Upper lobe of left lung (tissue), 6 donors: ENCODE measurements at regions not wholly inside any gene's neighbourhood (a gene's known extent, or its start where the extent isn't known, plus 50 kb on each side); places are given as distances from the start of the nearest gene placed in this dataset.

ENCODE experiments used
- ATAC-seq, 2 donors: fragments of 200-7000 bp; cut with Tn5 transposase; one replicate each; pipeline ENCODE4 v1.9.1; 2022; ENCODE audit warnings: mild to moderate bottlenecking in 2 of 2, moderate library complexity in 2 of 2; ENCODE audit not compliant: low FRiP score in 2 of 2
- DNase-seq, 2 donors: peaks; one replicate each; pipeline ENCODE4 v3.0.0-alpha.2; 2019 to 2020
- H3K27ac ChIP-seq, 4 donors: fragments of 200-600 bp; sonication (generic); one replicate each; pipeline ENCODE4 v1.5.1; 2016 to 2019
- H3K27me3 ChIP-seq, 4 donors: fragments of 200-600 bp; sonication (generic); one replicate each; pipeline ENCODE4 v1.5.1; 2017 to 2019
- H3K36me3 ChIP-seq, 4 donors: fragments of 200-600 bp; sonication (generic); one replicate each; pipeline ENCODE4 v1.5.1; 2016 to 2019
- H3K4me1 ChIP-seq, 4 donors: fragments of 200-600 bp; sonication (generic); one replicate each; pipeline ENCODE4 v1.5.1; 2018 to 2019
- H3K4me3 ChIP-seq, 4 donors: fragments of 200-600 bp; sonication (generic); one replicate each; pipeline ENCODE4 v1.5.1; 2017 to 2019; ENCODE audit warnings: mild to moderate bottlenecking in 2 of 4, moderate library complexity in 1 of 4
- H3K9me3 ChIP-seq, 4 donors: fragments of 200-600 bp; sonication (generic); one replicate each; pipeline ENCODE4 v1.5.1; 2018 to 2019
- EP300 ChIP-seq, 4 donors: sonication (generic); formaldehyde crosslinking; IDR thresholded peaks; one replicate each; pipeline ENCODE4 v1.5.1; 2017; ENCODE audit warnings: antibody characterized with exemption in 4 of 4, control low read depth in 2 of 4
- POLR2A ChIP-seq, 4 donors: fragments of 450-650 bp; IDR thresholded peaks; one replicate each; pipeline ENCODE4 v1.5.1; 2016 to 2017; ENCODE audit warnings: antibody characterized with exemption in 4 of 4, mild to moderate bottlenecking in 2 of 4
- POLR2AphosphoS5 ChIP-seq, 2 donors: sonication (generic); formaldehyde crosslinking; IDR thresholded peaks; one replicate each; pipeline ENCODE4 v1.5.1; 2017; ENCODE audit warnings: antibody characterized with exemption in 2 of 2
- WGBS, 2 donors: methylation state at CpG; one replicate each; pipeline ENCODE4 v1.1.5; 2017 to 2018; 5-methylcytosine and 5-hydroxymethylcytosine counted together
- TF ChIP-seq, protein P1 (sequence below), 6 experiments: fragments of 450-650 bp in 4 of 6; fragments of 200-600 bp in 2 of 6; sonication (generic) in 2 of 6; IDR thresholded peaks; one replicate each; pipeline ENCODE4 v1.5.1; 2016 to 2019; ENCODE audit warnings: antibody characterized with exemption in 6 of 6
- donor health status: DM: no; HTN: no; CAD: no; lungs with moderate emphysema.
- donor health status: DM: no; HTN: yes; CAD: no; lungs with severe emphysema.

DNA sequence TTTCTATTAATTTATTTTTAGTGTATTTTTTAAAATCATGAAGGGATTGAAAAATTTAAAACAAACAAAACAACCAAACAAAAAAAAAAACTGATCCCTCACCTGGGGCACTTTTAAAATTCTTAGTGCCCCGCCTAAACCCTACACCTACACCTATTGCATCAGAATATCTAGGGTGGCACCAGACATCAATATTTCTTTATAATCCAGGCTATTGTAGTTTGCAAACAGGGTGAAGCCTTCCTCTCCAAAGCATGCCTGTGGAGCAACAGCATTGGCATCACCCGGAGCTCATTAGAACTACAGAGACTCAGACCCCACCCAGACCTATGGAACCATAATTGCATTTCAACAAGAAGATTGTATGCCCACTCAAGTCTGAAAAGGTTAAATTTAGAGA, 54.9 kb upstream of the ACP3 start:
- no peak for DNase-seq

DNA sequence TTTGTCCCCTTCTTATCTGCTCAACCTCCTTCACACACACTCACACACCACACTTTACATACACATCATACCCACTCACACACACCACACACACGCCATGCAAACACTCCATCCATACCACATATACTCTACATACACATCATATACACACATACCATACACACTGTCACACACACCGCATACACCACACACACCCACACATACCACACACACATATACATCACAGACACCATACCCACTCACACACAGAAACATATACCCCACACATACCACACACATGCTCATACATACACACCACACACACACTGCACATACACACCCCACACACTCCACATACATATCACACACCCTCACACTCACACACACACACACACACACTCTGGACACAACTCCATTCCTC, 54.3 kb upstream of the ACP3 start:
- H3K4me1 ChIP-seq = peaks cover 0 to 9% (median 0%) of the 10 kb centered on the region in 4 donors
- no peaks in the 10 kb centered on the region for H3K36me3 ChIP-seq
- H3K27ac ChIP-seq = no peak overlapping the region
- H3K9me3 ChIP-seq = no peaks in the 10 kb centered on the region
- H3K27me3 ChIP-seq = no peaks in the 10 kb centered on the region
- 96 to 98% methylated on average over 2 of the region's 2 CpGs for WGBS, 2 donors
- TF ChIP-seq, protein P1, sequence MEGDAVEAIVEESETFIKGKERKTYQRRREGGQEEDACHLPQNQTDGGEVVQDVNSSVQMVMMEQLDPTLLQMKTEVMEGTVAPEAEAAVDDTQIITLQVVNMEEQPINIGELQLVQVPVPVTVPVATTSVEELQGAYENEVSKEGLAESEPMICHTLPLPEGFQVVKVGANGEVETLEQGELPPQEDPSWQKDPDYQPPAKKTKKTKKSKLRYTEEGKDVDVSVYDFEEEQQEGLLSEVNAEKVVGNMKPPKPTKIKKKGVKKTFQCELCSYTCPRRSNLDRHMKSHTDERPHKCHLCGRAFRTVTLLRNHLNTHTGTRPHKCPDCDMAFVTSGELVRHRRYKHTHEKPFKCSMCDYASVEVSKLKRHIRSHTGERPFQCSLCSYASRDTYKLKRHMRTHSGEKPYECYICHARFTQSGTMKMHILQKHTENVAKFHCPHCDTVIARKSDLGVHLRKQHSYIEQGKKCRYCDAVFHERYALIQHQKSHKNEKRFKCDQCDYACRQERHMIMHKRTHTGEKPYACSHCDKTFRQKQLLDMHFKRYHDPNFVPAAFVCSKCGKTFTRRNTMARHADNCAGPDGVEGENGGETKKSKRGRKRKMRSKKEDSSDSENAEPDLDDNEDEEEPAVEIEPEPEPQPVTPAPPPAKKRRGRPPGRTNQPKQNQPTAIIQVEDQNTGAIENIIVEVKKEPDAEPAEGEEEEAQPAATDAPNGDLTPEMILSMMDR (IDR thresholded peaks at IDR 0.05) = no peak
- TF ChIP-seq POLR2AphosphoS5 (IDR thresholded peaks at IDR 0.05) = no peak
- no peak for TF ChIP-seq EP300 (IDR thresholded peaks at IDR 0.05)
- no peak for TF ChIP-seq POLR2A (IDR thresholded peaks at IDR 0.05)
- no peak overlapping the region for H3K4me3 ChIP-seq
- ATAC-seq (peak in 1 of 2 donors; percentile 26), DNase-seq (no peak)

More for the DNA sequence above, 54.9 kb upstream of the ACP3 start:
- 73 to 97% methylated on average over 2 of the region's 2 CpGs for WGBS, 2 donors
- no peak overlapping the region for H3K4me3 ChIP-seq
- TF ChIP-seq POLR2A (IDR thresholded peaks at IDR 0.05) = no peak
- TF ChIP-seq POLR2AphosphoS5 (IDR thresholded peaks at IDR 0.05) = no peak
- TF ChIP-seq, protein P1 (IDR thresholded peaks at IDR 0.05) = no peak
- no peak for TF ChIP-seq EP300 (IDR thresholded peaks at IDR 0.05)
- no peak overlapping the region for H3K27ac ChIP-seq
- no peaks in the 10 kb centered on the region for H3K36me3 ChIP-seq
- H3K27me3 ChIP-seq = no peaks in the 10 kb centered on the region
- ATAC-seq = no peak
- peaks cover 0 to 9% (median 0%) of the 10 kb centered on the region in 4 donors for H3K4me1 ChIP-seq
- H3K9me3 ChIP-seq = no peaks in the 10 kb centered on the region

DNA sequence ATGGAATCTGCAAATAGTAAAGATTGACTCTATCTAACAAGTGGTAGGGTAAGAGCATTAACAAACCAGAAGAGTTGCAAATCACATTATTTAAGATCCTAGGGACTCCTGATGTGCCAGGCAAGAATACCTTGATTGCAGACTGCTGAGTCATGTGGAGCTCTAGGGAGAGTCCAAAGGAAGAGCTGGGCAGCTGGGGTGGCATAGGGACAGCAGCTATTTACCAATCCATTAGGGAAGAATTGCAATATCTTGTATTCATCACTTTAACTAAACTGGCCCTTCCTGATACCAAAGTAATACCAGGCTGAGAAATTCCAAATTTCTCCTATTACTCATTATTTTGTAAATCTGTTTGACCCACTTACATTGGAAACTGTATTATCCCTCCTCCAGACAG, 52.2 kb upstream of the ACP3 start:
- H3K4me3 ChIP-seq = no peak overlapping the region
- peaks cover 0 to 9% (median 0%) of the 10 kb centered on the region in 4 donors for H3K4me1 ChIP-seq
- ATAC-seq = no peak
- H3K27me3 ChIP-seq = no peaks in the 10 kb centered on the region
- DNase-seq = no peak
- H3K27ac ChIP-seq = no peak overlapping the region
- no peaks in the 10 kb centered on the region for H3K9me3 ChIP-seq
- TF ChIP-seq, protein P1 (IDR thresholded peaks at IDR 0.05) = no peak
- TF ChIP-seq EP300 (IDR thresholded peaks at IDR 0.05) (no peak), POLR2A (IDR thresholded peaks at IDR 0.05) (no peak), POLR2AphosphoS5 (IDR thresholded peaks at IDR 0.05) (no peak)
- no peaks in the 10 kb centered on the region for H3K36me3 ChIP-seq

DNA sequence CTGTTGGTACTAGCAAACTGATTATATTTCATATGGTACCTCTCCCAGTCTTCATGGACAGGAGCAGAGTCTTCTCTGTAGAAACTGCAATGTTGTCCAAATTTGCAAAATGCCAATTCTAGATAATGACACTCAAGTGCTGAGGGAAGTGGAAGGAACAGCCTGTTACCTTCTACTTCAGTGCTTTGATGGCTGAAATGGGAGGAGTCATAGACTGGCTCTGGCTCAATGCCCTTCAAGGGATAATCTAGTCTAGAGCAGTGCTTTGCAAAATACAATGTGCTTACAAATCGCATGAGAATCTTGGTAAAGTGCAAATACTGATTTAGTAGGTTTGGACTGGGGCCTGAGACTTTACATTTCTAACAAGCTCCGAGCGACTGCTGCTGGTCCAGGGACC, 51.7 kb upstream of the ACP3 start:
- peaks cover 0 to 9% (median 0%) of the 10 kb centered on the region in 4 donors for H3K4me1 ChIP-seq
- 60 to 83% methylated on average over 3 of the region's 3 CpGs for WGBS, 2 donors
- H3K27ac ChIP-seq = no peak overlapping the region
- H3K4me3 ChIP-seq = no peak overlapping the region
- H3K27me3 ChIP-seq = no peaks in the 10 kb centered on the region
- TF ChIP-seq, protein P1 (IDR thresholded peaks at IDR 0.05) = no peak
- TF ChIP-seq EP300 (IDR thresholded peaks at IDR 0.05) = no peak
- TF ChIP-seq POLR2AphosphoS5 (IDR thresholded peaks at IDR 0.05) = no peak
- TF ChIP-seq POLR2A (IDR thresholded peaks at IDR 0.05) = no peak
- DNase-seq (no peak), ATAC-seq (no peak)
- H3K9me3 ChIP-seq = no peaks in the 10 kb centered on the region
- H3K36me3 ChIP-seq = no peaks in the 10 kb centered on the region

DNA sequence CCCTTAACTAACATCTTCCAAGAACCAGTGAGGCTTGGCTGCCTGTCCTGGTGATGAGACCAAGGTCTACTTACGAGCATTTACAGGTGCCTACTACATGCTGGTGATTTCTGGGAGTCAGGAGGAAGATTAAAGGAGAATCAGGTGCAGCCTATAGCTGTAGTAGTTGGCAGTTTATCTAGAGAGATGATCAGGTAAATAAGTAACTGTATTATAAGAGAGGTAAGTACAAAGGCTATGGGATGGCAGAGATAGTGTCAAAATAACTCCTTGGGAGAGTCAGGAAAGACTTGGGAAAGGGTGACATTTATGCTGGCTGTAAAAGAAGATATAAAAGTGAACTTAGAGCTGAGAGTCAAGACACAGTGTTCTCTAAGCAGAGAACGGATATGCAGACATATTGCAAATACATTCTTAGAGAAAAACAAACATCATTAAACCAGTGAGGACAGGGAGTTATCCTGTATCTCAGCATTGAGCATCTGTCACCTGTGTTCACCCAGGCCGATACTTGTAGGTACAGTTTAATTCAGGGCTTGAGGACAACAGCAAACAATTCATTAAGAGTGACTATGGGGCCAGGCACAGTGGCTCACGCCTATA, 49.7 kb upstream of the ACP3 start:
- Histone ChIP-seq H3K4me3 (no peak overlapping the region), H3K27ac (no peak overlapping the region), H3K27me3 (no peaks in the 10 kb centered on the region), H3K9me3 (no peaks in the 10 kb centered on the region), H3K4me1 (peaks cover 0 to 9% (median 0%) of the 10 kb centered on the region in 4 donors), H3K36me3 (no peaks in the 10 kb centered on the region)
- ATAC-seq (no peak), DNase-seq (no peak)
- 80% methylated on average over 4 of the region's 4 CpGs for WGBS, 2 donors
- TF ChIP-seq EP300 (IDR thresholded peaks at IDR 0.05) (no peak), POLR2A (IDR thresholded peaks at IDR 0.05) (no peak), POLR2AphosphoS5 (IDR thresholded peaks at IDR 0.05) (no peak)
- TF ChIP-seq, protein P1 (IDR thresholded peaks at IDR 0.05) = no peak
